ENCODE measurements at regions not wholly inside any gene's neighbourhood (a gene's known extent, or its start where the extent isn't known, plus 50 kb on each side); places are given as distances from the start of the nearest gene placed in this dataset.
"Not testable (repeated sequence)": the region's sequence is repeated elsewhere in the genome, so short reads cannot be mapped to it uniquely, and the experiment has no call there.

DNA sequence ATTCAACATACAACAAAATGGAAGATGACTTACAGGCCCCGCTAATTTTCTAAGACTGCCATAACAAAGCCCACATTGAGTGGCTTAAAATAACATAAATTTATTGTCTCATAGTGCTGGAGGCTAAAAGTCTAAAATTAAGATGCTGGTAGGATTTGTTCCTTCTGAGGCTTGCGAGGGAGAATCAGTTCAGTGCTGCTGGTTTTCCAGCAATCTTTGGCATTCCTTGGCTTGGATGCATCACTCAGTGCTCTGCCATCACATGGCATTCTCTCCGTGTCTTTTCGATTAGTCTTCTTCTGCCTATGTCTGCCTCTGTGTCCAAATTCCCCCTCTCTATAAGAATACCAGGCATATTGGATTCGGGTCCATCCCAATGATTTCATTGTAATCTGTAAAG lies 959.3 kb upstream of the TMEFF2 start:
- DNase-seq (ENCODE audit: low read depth), result no peak

DNA sequence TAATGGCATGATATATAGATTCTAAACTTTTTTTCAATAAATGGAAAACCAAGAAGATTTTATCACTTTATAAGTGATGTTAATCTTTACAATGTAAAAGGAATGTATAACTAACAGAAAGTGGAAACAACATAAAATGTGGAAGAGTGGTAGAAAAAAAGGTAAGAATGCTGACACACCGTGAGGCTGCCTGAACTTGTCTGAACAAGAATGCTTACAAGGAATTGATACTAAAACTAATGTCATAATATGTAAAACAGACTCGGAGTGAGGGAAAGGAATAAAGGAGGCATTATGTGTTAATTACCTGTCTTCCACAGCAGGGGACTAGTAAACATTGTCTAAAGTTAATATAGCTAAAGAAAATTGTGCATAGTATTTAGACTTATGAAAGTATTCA lies 958.8 kb upstream of the TMEFF2 start:
- DNase-seq (ENCODE audit: low read depth), result no peak

DNA sequence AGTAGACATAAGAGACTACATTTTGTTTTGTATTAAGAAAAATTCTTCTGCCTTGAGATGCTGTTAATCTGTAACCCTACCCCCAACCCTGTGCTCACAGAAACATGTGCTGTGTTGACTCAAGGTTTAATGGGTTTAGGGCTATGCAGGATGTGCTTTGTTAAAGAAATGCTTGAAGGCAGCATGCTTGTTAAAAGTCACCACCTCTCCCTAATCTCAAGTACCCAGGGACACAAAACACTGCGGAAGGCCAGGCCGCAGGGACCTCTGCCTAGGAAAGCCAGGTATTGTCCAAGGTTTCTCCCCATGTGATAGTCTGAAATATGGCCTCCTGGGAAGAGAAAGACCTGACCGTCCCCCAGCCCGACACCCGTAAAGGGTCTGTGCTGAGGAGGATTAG lies 947.7 kb upstream of the TMEFF2 start:
- DNase-seq (ENCODE audit: low read depth), result not testable (repeated sequence)

GRCh38 chr2:193141998-193142397 lies 947.3 kb upstream of the TMEFF2 start:
- DNase-seq (ENCODE audit: low read depth), result no peak

- not testable (repeated sequence) for DNase-seq (ENCODE audit: low read depth)
These were observed 946.2 kb upstream of the TMEFF2 start for GRCh38 chr2:193140895-193141294.

- DNase-seq (ENCODE audit: low read depth), result no peak
These were observed 930.1 kb upstream of the TMEFF2 start for GRCh38 chr2:193124815-193125214.

GRCh38 chr2:193114827-193115226 lies 920.1 kb upstream of the TMEFF2 start:
- DNase-seq (ENCODE audit: low read depth), result no peak

GRCh38 chr2:193112986-193113385 lies 918.3 kb upstream of the TMEFF2 start:
- no peak for DNase-seq (ENCODE audit: low read depth)

DNA sequence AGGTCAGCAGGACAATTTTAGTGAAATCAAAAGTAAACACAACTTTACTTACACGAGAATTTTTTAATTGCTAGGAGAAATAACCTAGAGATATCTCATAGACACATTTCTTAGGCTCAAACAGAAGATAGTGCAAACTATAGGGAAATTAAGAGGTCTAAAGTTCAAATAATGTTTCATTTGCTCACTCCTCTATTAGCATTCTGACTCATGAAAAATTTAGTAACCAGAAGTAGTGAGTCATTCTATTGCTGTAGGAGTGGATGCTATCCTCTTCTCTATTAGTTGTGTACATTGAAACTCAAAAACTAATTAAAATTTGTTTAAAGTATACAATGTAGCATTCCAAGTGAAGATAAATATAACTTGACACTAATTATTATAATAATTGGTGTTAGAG lies 908.3 kb upstream of the TMEFF2 start:
- no peak for DNase-seq (ENCODE audit: low read depth)

DNA sequence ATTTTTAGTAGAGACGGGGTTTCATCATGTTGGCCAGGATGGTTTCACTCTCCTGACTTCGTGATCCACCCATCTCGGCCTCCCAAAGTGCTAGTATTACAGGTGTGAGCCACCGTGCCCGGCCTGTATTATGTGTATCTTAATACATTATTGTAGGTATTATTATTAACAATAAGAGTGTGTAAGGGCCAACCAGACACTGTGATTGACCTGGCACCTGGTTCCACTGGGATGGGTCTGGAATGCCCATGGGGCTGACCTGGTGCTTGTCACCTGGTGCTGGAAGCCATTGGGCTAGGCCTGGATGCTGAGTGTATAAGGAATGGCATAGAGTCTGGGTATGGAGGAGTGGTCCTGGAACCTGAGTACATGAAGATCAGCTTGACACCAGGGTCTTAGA lies 906.9 kb upstream of the TMEFF2 start:
- DNase-seq (ENCODE audit: low read depth), result no peak

DNA sequence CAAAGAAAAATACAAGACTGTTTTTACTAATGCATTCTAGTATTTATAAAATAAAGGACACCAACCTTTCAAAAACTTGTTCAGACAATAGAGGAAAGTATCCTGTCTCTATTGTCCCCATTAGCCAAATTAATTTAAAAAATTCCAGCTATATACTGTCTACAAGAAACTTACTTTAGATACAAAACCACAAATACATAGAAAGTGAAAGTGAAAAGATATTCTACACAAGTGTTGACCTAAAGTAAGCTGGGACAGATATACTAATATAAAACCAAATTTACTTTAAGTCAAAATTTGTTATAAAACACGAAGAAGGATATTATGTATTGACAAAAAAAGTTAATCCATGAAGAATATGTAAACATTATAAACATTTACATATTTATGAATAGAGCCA lies 893.3 kb upstream of the TMEFF2 start:
- no peak for DNase-seq (ENCODE audit: low read depth)

GRCh38 chr2:193076995-193077394 lies 882.3 kb upstream of the TMEFF2 start:
- no peak for DNase-seq (ENCODE audit: low read depth)

DNA sequence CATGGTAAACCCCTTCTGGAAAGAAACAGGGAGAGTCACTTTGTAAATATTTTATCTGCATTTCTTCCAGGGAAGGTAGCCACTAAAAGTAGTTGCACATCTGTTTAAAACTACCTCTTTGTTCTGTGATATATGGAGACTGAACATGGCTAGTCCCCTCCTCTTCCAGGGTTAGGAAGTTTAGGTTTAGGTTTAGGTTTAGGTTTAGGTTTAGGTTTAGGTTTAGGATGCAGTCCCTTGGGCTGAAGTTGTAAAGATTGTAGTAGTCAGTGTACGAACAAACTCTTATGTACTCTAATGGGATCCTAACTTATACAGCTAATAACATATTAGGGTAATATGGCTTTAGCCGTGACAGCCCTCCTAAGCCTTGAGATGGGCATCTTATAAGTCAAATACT lies 880.2 kb upstream of the TMEFF2 start:
- no peak for DNase-seq (ENCODE audit: low read depth)

DNA sequence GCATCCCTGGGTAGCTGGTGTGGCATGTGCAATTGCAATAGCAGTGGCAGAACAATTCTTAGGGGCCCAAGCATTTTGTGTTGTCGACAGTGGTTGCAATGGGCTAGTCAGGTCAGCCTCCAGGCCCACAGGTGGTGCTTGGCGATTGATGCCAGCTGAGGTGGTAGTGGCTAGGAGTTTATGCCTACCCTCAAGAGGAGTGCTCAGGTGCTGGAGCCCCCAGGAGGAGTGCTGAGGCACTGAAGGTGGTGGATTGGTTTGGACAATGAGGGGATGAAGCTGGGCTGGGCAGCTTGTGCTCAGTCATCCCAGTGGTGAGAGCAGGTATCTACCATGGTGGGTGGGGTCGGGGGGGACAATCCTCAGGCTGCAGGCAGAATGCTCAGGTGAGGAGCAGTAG lies 877.9 kb upstream of the TMEFF2 start:
- DNase-seq (ENCODE audit: low read depth), result no peak

- not testable (repeated sequence) for DNase-seq (ENCODE audit: low read depth)
These were observed 830.8 kb upstream of the TMEFF2 start for GRCh38 chr2:193025556-193025955.

DNA sequence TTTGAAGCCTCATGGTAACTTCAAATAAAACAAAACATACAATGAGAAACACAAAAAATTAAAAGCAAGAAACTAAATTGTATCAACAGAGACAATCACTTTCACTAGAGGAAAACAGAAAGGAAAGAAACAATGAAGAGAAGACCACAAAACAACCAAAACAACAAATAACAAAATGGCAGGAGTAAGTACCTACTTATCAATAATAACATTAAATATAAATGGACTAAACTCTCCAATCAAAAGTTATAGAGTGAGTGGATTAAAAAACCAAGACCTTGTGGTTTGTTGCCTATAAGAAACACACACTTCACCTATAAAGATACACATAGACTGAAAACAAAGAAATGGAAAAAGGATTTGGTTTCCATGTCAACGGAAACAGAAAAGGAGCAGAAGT lies 830.1 kb upstream of the TMEFF2 start:
- no peak for DNase-seq (ENCODE audit: low read depth)

DNA sequence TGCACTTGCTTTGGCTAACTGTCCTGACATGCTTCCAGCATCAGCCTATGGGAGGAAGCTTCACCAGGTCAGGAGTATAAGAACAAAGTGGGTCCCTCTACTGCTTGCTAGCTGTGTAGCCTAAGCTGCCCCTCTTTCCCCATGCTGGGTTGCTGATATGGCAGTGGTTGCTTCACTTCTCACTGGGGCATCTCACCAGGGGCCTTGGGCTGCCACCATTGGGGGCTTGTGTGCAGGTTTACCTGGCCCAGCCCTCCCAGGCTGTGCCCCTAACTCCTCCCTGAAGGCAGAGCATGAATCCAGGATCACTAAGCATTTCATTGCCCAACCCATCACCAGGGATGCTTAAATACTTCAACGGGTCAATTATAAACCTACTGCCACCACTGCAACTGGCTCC lies 817.1 kb upstream of the TMEFF2 start:
- no peak for DNase-seq (ENCODE audit: low read depth)

- DNase-seq (ENCODE audit: low read depth), result no peak
These were observed 798.3 kb upstream of the TMEFF2 start for GRCh38 chr2:192993059-192993458.

GRCh38 chr2:192983173-192983572 lies 788.4 kb upstream of the TMEFF2 start:
- DNase-seq (ENCODE audit: low read depth), result no peak

DNA sequence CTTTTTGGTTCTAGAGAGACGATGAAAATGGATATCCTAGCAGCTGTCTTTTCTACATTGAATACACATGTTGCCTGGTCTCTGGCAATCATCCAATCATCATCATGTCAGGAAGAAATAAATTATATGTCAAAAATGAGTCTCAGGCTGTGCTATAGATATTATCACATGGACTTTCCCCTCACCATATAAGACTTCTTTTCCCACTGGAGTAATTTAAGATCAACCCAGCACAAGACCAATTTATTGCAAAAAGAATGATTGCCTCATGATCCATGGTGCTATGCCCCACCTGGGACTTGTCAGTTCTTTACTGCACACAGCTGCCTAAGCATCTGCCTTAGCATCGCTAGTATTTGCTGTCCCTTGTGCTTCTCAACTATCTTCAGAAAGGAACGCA lies 783.7 kb upstream of the TMEFF2 start:
- DNase-seq (ENCODE audit: low read depth), result no peak

DNA sequence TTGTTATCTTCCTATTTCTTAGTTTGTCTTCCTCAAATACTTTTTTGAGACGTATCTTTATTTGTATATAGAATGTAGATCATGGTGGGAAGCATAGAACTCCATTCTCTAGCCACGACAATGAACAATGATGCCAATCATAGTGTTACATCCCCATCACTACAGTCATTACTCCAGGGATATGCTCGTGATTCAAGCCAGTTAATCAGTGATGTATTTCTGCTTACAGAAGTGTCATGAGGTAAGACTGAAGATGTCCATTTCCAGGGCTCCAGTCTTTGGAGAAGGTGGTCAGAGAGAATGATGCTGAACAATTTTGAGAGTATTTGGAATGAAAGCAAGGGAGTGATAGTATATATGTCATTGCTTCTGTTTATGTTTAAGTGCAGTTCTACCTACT lies 777.2 kb upstream of the TMEFF2 start:
- no peak for DNase-seq (ENCODE audit: low read depth)

DNA sequence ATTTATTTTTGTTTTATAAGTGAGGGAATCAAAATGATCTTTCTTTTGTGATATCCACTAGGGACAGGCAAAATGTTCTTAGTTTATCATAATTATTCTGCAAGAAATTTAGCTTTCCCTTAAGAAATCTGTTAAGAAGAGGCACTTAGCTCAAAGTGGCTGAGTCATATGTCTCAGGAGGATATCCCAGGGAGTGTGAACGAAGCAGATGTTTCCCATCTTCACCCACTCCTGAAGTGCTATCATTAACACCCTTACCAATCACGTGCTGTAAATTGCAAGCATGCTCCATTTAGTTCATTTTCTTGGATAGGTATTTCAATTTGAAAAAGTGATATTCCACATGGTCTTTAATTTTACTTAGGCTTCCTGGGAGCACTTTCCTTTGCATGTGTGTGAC lies 774.3 kb upstream of the TMEFF2 start:
- no peak for DNase-seq (ENCODE audit: low read depth)

DNA sequence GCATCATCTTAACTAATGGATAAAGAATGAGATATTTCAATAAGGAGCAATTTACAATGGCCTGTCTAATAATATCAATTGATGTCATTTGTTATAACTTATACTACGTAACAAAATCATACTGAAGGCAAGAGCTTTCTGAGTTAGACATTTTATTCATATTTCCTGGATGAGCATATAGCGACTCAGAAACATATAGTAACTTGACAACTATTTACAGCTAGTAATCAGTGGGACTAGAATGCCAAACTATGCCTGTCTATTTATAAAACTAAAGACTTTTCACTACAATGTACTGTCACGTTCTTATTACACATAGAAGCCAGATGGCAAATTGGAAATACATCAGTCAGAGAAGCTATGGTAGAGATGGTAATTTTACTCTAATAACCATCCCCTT lies 766.2 kb upstream of the TMEFF2 start:
- DNase-seq (ENCODE audit: low read depth), result no peak

DNA sequence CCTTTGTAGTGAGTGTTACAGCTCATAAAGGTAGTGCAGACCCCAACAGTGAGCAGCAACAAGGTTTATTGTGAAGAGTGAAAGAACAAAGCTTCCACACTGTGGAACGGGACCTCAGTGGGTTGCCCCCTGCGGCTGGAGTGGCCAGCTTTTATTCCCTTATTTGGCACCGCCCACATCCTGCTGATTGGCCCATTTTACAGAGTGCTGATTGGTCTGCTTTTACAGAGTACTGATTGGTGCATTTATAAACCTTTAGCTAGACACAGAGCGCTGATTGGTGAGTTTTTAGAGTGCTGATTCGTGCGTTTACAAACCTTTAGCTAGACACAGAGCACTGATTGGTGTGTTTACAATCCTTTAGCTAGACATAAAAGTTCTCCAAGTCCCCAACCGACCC lies 763.9 kb upstream of the TMEFF2 start:
- not testable (repeated sequence) for DNase-seq (ENCODE audit: low read depth)

DNA sequence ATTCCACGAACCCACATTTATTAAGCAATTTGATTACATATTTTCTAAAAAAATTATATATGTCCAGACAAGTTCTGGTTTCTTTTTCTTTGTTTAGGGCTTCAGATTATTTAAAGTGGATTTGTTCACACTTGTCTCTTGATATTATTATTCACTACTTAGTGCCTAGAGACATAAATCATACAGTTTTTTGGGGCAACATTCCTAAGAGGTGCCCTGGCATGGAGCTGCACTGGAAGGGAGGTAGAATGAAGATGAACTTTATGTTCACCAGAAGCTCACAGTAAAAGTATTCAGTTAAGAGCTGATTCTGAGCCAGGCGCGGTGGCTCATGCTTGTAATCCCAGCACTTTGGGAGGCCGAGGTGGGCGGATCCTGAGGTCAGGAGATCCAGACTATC lies 762.7 kb upstream of the TMEFF2 start:
- DNase-seq (ENCODE audit: low read depth), result no peak

Measured in CMK (cell line).